ENCODE measurements at regions not wholly inside any gene's neighbourhood (a gene's known extent, or its start where the extent isn't known, plus 50 kb on each side); places are given as distances from the start of the nearest gene placed in this dataset.

GRCh38 chr18:26745288-26746181, 120.0 kb downstream of the AQP4 start:
- DNase-seq (ENCODE audit: extremely low read depth, low read depth), result peak; percentile 5

- DNase-seq (ENCODE audit: extremely low read depth, low read depth), result no peak
These were observed 123.7 kb downstream of the AQP4 start for GRCh38 chr18:26741758-26742157.

- DNase-seq (ENCODE audit: extremely low read depth, low read depth), result no peak
These were observed 124.5 kb downstream of the AQP4 start for GRCh38 chr18:26741048-26741447.

GRCh38 chr18:26740396-26740795, 125.1 kb downstream of the AQP4 start:
- DNase-seq (ENCODE audit: extremely low read depth, low read depth), result no peak

GRCh38 chr18:26738706-26739105, 126.8 kb downstream of the AQP4 start:
- DNase-seq (ENCODE audit: extremely low read depth, low read depth), result no peak

GRCh38 chr18:26736301-26736700, 129.2 kb downstream of the AQP4 start:
- DNase-seq (ENCODE audit: extremely low read depth, low read depth), result no peak

- no peak for DNase-seq (ENCODE audit: extremely low read depth, low read depth)
These were observed 130.7 kb downstream of the AQP4 start for GRCh38 chr18:26734760-26735159.

GRCh38 chr18:26729449-26729848, 136.1 kb downstream of the AQP4 start:
- DNase-seq (ENCODE audit: extremely low read depth, low read depth), result no peak

- no peak for DNase-seq (ENCODE audit: extremely low read depth, low read depth)
These were observed 136.5 kb downstream of the AQP4 start for GRCh38 chr18:26729008-26729407.

- no peak for DNase-seq (ENCODE audit: extremely low read depth, low read depth)
These were observed 141.5 kb downstream of the AQP4 start for GRCh38 chr18:26723981-26724380.

- no peak for DNase-seq (ENCODE audit: extremely low read depth, low read depth)
These were observed 143.0 kb downstream of the AQP4 start for GRCh38 chr18:26722565-26722931.

- DNase-seq (ENCODE audit: extremely low read depth, low read depth), result no peak
These were observed 143.5 kb downstream of the AQP4 start for GRCh38 chr18:26721854-26722564.

- no peak for DNase-seq (ENCODE audit: extremely low read depth, low read depth)
These were observed 145.6 kb downstream of the AQP4 start for GRCh38 chr18:26719896-26720295.

- DNase-seq (ENCODE audit: extremely low read depth, low read depth), result no peak
These were observed 148.3 kb downstream of the AQP4 start for GRCh38 chr18:26717123-26717719.

- no peak for DNase-seq (ENCODE audit: extremely low read depth, low read depth)
These were observed 150.8 kb downstream of the AQP4 start for GRCh38 chr18:26714739-26715138.

GRCh38 chr18:26711756-26712155, 153.8 kb downstream of the AQP4 start:
- DNase-seq (ENCODE audit: extremely low read depth, low read depth), result no peak

- DNase-seq (ENCODE audit: extremely low read depth, low read depth), result no peak
These were observed 154.9 kb downstream of the AQP4 start for GRCh38 chr18:26710470-26711096.

- DNase-seq (ENCODE audit: extremely low read depth, low read depth), result no peak
These were observed 155.6 kb downstream of the AQP4 start for GRCh38 chr18:26709897-26710296.

- no peak for DNase-seq (ENCODE audit: extremely low read depth, low read depth)
These were observed 156.4 kb downstream of the AQP4 start for GRCh38 chr18:26708806-26709716.

GRCh38 chr18:26706911-26707351, 158.6 kb downstream of the AQP4 start:
- no peak for DNase-seq (ENCODE audit: extremely low read depth, low read depth)

All from NCI-H460 (cell line).